GM19025 (cell line): ENCODE measurements at regions not wholly inside any gene's neighbourhood (a gene's known extent, or its start where the extent isn't known, plus 50 kb on each side); places are given as distances from the start of the nearest gene placed in this dataset.
"Not testable (repeated sequence)": the region's sequence is repeated elsewhere in the genome, so short reads cannot be mapped to it uniquely, and the experiment has no call there.

Experiments used
- ATAC-seq: cut with Tn5 transposase; IDR thresholded peaks from one replicate; pipeline ENCODE4 v1.9.1; 2021; ENCODE audit warnings: mild to moderate bottlenecking, low read depth, moderate library complexity; ENCODE audit not compliant: unreplicated experiment

DNA sequence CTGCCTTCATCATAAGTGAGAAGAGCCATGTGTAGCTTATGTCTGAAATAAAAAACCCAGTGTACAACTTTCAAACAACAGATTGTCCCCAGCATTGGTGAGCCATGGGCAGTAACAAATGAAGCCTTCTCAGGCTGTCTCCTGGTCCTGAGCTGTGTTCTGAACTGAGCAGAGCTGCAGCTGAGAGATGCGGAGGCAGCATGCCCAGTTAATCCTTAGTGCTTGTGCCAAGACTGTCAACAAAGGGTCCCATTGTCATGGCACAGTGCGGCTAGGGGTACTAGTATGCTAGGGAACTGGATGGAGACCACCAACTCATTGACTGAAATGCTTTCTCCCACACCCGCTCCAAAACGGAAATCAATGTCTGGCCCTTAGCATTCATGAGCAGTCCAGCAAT, 154.3 kb downstream of the RMST start:
- ATAC-seq = no peak

GRCh38 chr12:97628962-97629361, 166.4 kb downstream of the RMST start:
- no peak for ATAC-seq

DNA sequence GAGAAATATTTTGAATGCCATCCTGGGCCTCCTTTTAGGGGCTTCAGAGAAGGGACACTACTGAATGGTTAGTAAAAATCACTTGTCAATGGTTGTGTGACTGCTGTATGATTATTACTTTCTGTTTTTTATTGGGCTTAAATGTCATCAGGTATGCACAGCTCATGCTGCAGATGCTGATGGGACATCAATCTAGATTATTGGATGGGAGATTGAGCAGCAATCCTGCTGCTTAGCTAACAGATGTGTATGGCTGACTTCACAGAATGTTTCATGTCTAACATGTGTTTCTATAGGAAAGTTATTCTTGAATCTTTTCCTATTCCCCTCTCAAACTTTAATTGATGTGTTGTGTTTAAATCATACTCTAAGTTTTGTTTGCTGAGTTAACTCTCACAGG, 166.8 kb downstream of the RMST start:
- ATAC-seq = no peak

- no peak for ATAC-seq
Observed at GRCh38 chr12:97630356-97630755, 167.8 kb downstream of the RMST start.

DNA sequence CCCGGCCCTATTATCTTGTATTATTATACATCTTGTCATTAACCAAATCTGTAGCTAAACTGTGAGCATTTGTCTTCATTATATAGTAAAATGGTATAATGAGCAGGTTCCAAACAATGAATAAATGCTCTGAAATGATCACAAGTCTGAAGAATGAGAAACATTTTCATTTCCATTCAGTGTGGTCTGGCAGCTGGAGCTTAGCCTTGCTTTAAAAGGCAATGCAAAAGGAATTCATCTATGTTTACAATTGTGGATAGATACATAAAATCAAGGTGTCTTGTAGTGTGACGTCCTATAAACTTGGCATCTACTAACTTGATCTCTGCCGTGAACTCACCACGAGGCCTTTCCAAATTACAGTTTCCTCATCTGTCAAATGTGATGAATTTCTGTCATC, 168.3 kb downstream of the RMST start:
- ATAC-seq = no peak

GRCh38 chr12:97637770-97638169, 175.2 kb downstream of the RMST start:
- ATAC-seq = no peak

GRCh38 chr12:97638739-97639138, 176.1 kb downstream of the RMST start:
- ATAC-seq = no peak

GRCh38 chr12:97639702-97640101, 177.1 kb downstream of the RMST start:
- no peak for ATAC-seq

DNA sequence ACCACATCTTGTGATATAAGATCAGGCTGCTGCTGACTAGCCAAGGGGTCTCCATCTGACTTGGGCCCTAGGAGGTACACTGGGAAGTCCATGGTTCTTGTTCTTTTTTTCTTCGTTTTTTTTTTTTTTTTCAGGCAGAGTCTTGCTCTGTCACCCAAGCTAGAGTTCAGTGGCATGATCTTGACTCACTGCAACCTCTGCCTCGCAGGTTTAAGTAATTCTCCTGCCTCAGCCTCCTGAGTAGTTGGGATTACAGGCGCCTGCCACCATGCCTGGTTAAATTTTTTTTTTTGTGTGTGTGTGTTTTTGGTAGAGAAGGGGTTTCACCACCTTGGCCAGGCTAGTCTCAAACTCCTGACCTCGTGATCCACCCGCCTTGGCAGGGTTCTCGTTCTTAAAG, 178.2 kb downstream of the RMST start:
- ATAC-seq = no peak

DNA sequence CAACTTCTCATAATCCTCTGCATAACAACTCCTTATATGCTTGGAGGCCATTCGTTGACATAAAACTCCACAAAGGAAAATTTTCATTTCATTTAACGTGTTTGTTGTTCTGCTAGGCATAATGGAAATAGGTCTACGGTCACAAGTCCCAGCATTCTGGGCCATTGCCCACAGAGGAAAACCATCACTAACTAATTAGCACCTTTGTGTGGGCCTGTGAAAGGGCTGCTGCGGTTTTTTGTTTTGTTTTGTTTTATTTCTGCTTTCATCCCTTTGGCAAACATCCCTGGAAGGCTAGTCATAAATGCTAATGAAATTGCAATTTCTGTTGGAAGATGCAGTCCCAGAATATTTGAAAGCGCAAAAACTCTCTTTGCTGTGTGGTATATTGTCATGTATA, 180.3 kb downstream of the RMST start:
- no peak for ATAC-seq

DNA sequence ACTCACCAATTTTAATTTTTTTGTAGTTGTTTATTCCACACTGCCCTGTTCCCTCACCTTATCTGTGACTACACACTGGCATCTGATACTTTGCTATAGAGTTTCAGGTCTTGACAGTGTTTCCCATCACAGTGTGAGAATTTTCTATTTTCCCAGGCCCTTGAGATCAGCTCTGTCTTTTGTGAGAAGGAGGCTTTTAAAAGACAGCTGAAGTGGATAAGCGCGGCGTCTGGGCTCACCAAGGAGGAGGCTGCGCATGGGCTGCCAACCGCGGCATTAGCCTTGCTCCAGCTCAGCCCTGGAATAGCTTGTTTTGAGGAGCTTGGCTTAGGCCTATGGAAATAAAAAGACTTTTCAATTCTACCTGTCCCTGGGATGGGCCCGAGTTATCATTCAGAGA, 181.3 kb downstream of the RMST start:
- no peak for ATAC-seq

DNA sequence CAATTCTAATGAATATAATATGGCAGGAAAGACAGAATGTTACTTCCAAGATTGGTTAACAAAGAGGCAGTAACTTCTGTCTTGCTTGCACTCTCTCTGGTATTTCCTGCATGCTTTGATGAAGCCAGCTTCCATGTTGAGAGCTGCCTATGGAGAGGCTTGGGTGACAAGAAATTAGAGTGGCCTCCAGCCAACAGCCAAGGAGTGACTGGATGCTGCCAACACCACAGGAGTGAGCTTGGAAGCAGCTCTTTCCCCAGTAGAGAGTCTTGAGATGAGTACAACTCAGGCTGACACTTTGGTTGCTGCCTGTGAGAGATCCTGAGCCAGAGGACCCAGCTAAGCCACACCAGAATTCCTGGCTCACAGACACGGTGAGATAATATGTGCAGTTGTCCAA, 183.1 kb downstream of the RMST start:
- no peak for ATAC-seq

- ATAC-seq = no peak
Observed at GRCh38 chr12:97647142-97647541, 184.5 kb downstream of the RMST start.

DNA sequence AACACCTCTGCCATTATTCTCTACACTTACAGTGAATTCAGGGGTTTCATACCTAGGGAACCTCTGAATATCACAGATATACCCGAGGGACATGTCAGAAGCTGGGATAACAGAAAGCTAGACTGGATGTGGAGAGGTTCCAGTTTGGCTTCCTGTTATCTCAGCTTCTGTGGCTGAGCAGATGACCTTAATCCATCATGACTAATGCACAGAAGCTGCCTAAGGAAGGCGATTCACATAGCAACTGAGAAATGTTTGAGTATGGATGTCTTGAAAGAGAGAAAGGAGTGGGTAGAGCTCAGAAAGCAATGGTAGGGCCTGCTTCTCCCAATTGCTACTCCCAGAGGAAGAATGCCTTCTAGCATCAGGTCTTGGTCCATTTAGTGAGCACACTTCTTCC, 187.6 kb downstream of the RMST start:
- no peak for ATAC-seq

DNA sequence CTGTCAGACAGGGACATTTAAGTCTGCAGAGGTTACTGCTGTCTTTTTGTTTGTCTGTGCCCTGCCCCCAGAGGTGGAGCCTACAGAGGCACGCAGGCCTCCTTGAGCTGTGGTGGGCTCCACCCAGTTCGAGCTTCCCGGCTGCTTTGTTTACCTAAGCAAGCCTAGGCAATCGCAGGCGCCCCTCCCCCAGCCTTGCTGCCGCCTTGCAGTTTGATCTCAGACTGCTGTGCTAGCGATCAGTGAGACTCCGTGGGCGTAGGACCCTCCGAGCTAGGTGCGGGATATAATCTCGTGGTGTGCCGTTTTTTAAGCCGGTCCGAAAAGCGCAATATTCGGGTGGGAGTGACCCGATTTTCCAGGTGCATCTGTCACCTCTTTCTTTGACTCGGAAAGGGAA, 193.9 kb downstream of the RMST start:
- not testable (repeated sequence) for ATAC-seq

DNA sequence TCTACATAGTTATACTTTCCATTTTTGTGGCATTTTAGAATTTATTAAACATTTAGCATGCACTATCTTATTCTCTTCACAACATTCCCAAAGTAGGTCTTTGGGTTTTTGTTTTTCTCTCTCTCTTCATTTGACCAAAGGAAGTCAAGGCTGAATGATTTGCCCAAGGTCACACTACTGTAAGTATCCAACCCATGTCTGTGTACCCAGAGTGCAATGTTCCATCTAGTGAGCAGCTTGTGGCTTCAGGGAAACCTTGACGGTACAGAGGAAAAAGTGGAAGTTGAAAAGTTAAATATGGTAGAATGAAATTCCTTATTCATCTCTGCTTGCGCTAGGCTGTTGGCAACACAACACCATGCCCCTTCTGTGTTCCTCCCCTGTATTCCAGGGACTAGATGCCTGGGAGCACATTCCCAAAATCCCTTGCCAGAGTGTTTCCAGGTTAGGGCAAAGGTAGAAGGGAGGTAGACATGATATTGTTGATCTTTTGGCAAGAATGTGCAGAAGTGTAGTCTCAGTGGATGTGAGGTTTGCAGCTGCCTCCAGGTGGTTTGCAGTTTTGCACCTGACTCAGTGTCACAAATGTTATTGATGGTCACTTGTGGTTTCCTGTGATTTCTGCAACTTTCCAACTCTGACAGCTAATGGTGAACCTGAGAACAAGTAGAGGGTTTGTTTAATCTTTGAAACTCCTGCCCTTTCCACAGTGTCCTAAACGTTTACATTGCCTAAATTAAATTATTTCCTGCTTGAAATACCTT, 196.7 kb downstream of the RMST start:
- no peak for ATAC-seq

DNA sequence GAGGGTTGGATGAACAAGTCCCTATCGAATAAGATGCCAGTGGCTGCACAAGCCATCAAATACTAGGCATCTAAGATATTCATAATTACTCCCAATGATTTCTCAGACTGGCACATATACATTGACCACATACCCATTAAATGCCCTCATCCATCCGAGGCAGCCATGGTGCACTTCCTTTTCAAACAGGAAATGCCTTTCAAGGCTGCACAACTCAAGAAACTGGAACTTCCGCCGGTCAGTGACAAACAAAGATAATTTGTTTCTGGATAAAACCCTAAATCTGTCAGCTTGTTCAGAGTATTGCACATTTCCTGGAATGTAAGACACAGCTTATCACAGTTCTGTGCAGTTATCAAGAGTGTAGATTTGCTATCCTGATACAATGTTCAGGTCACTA, 203.7 kb downstream of the RMST start:
- ATAC-seq = no peak

- no peak for ATAC-seq
Observed at GRCh38 chr12:97672870-97673269, 210.3 kb downstream of the RMST start.

DNA sequence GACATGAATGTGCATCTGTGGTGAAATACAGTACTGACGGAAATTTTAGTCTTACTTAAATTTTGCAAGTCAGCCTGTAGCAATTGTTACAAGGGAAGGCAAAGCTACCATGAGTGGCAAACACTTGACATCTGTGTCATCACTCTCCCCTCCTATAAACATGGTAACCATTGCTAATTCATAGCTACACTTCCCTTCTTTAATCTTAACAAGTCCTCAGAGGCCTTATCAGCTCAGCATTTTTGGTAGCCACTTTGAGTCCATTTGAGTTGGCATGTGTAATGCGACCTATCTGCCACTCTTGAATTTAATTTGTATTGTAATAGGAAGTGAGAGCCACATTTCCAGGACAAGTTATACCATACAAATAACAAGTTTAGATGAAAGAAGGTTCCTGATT, 218.1 kb downstream of the RMST start:
- ATAC-seq = no peak

DNA sequence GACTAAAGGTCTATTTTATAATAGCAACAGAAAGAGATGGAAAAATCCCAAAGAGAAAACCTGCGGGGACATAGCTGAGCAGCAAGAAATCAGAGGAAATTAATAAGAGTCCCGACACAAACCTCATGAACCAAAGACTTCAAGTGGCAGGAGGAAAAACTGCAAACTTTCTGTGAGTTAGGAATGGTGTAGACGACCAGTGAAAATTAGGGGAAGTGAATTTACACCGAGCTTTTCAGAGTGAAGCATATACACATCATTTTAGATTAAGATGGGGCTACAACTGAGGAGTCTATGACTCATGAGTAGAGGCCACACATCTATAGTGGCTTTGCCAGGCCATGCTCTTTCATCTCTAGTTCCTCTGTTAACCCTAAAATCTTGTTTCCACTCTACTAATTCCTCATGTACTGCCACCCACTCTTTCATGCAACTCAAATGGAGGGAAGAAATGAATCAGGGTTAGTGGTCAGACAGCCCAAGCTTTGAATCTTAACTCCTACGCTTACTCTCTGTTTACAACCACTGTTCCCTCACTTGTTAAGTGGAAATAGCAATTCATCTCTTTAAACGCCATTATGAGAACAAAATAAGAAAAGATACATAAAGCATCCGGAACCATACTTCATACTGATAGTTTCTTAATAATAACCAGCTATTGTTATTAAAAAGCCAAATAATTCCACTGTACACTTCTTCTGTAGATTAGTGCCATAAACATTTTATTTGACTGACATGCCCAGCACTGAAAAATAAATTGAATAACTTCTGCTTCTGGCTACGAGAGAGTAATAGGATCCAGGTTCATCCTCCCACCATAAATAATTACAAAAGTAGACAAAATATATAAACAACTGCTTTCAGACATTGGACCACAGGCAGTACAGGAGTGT, 219.3 kb downstream of the RMST start:
- ATAC-seq = no peak

DNA sequence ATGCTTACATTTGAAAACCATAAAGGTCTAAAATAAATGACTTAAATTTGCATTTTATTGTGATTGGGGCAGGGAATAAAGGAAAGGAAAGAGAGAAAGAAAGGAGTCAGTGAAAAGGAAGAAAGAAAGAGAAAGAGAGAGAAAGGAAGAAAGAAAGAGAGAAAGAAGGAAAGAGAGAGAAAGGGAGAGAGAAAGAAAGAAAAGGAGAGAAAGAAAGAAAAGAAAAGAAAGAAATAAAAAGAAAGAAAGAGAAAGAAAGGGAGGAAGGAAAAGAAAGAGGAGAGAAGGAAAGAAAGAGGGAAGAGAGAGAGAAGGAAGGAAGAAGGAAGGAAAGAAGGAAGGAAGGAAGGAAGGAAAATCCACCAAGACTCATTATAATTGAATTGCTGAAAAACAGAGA, 222.8 kb downstream of the RMST start:
- no peak for ATAC-seq

- ATAC-seq = no peak
Observed at GRCh38 chr12:97701901-97702300, 239.3 kb downstream of the RMST start.
